RWPE1 (cell line): ENCODE measurements at regions not wholly inside any gene's neighbourhood (a gene's known extent, or its start where the extent isn't known, plus 50 kb on each side); places are given as distances from the start of the nearest gene placed in this dataset.

Source experiments
- CTCF ChIA-PET: fragments of 350-600 bp; sonication (Branson Sonifier 250); formaldehyde crosslinking; extraction: SDS; loops from one replicate; lab custom pipeline; 2021; lab: Yijun Ruan, JAX
- POLR2A ChIA-PET: fragments of 400-600 bp; formaldehyde crosslinking; extraction: SDS; loops from one replicate; lab custom pipeline; 2020; ENCODE audit warnings: antibody characterized with exemption; ENCODE audit not compliant: low non-redundant PET; lab: Yijun Ruan, JAX
- DNase-seq: peaks from one replicate; pipeline ENCODE4 v3.0.0; 2012; ENCODE audit warnings: low spot score
- H3K27ac ChIP-seq: fragments of 450-650 bp; 2 replicates; pipeline ENCODE4 v1.5.1; 2017
- TF ChIP-seq, protein P1 (sequence below): fragments of 450-650 bp; conservative IDR thresholded peaks from 2 replicates; pipeline ENCODE4 v1.5.1; 2017; ENCODE audit warnings: low read depth, mild to moderate bottlenecking

DNA sequence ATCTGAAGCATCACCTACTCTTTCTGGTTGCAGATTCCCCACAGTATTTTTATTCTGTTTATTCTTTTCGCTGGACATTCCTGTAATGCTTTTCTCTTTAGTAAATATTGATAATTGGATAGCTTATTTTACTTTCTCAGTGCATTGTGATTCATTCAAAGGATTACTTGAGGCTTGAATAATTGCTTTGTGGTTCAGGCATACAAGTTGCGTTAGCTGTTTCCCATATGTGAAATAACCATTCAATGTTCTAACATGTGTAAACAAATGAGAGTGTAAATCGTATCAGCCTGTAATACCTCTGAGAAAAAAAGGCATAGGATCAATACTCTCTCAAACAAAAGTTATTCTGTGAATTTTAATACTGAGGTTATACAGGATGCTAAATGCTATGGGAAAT lies 1004.2 kb upstream of the SEL1L start:
- TF ChIP-seq, protein P1, sequence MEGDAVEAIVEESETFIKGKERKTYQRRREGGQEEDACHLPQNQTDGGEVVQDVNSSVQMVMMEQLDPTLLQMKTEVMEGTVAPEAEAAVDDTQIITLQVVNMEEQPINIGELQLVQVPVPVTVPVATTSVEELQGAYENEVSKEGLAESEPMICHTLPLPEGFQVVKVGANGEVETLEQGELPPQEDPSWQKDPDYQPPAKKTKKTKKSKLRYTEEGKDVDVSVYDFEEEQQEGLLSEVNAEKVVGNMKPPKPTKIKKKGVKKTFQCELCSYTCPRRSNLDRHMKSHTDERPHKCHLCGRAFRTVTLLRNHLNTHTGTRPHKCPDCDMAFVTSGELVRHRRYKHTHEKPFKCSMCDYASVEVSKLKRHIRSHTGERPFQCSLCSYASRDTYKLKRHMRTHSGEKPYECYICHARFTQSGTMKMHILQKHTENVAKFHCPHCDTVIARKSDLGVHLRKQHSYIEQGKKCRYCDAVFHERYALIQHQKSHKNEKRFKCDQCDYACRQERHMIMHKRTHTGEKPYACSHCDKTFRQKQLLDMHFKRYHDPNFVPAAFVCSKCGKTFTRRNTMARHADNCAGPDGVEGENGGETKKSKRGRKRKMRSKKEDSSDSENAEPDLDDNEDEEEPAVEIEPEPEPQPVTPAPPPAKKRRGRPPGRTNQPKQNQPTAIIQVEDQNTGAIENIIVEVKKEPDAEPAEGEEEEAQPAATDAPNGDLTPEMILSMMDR = no peak
- no peak overlapping the region for H3K27ac ChIP-seq
- CTCF ChIA-PET = no interaction called here
- DNase-seq = no peak
- POLR2A ChIA-PET = no interaction called here

DNA sequence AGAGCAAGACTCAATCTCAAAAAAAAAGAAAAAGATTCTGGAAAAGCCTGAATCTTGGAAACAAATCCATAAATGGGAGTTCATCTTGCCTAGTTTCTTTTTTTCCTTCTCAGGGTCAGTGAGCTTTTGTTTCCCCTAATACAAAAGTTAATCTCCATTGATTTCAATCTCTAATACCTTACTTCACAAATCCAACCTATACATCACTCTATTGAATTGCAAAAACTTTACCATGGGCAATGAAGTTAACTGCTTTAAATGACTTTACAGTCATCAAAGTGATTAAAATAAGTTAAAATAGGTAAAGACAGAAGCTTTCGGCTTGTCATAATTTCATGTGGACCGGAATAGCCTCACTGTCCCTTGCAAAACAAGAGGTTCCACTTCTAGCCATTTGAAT lies 1012.7 kb upstream of the SEL1L start:
- no peak overlapping the region for H3K27ac ChIP-seq
- POLR2A ChIA-PET = no interaction called here
- CTCF ChIA-PET = interaction anchor here (0.6 kb wide), 1 partner anchor 49 kb away, joined by 3 read pairs; no protein-coding TSS in a partner anchor
- TF ChIP-seq, protein P1 = no peak
- DNase-seq = no peak

DNA sequence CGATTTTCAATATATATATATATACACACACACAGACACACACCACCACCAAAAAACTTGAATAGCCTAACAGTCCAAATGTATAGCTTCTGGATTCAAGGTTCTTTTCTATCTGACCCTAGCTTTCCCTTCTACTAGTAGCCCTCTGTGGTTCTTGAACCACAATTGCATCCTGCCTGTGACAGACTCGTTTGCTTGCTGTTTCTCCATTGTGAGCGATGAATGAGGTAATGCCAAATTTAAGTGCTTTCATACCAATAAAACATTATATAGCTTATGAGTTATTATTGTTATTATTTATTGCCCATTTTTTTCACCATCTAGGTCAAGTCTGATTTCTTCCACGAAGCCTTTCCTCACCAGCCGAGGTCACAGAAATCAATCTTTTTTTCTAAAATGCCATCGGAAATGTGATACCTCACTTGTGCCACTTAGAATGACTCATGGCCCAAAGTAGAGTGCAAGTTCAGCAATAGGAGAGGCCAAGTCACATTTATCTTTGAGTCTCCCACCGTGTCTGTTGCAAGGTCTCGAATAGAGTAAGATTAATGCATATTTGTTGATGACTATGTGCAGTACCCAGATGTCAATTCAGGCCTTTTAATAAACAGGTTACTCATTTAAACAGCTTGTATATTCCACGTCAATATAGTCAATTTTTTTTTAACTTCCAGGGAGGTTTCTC lies 1015.8 kb upstream of the SEL1L start:
- H3K27ac ChIP-seq = no peak overlapping the region
- TF ChIP-seq, protein P1 = no peak
- ChIA-PET POLR2A (no interaction called here), CTCF (interaction anchor here (0.6 kb wide), 1 partner anchor 136 kb away, joined by 3 read pairs; no protein-coding TSS in a partner anchor)
- DNase-seq = no peak

DNA sequence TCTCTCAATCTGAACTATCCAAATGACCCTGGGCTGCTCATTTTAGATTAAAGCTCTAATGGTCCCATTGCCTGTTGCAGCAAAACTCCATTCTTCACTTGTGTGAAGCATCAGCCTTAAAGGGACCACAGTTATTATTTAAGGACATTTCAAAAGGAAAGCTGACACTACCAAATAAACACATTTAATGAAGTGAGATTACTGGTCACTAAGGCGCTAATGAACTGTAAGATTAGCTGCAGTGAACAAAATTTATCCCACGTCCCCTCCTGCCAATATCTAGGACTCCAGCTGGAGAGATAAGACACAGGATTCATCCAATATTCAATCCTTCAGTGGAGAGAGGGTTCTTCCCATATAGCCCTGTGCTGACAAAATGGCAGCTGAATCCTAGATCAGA lies 1029.2 kb upstream of the SEL1L start:
- no peak for DNase-seq
- TF ChIP-seq, protein P1 = no peak
- CTCF ChIA-PET = no interaction called here
- POLR2A ChIA-PET = no interaction called here
- no peak overlapping the region for H3K27ac ChIP-seq

DNA sequence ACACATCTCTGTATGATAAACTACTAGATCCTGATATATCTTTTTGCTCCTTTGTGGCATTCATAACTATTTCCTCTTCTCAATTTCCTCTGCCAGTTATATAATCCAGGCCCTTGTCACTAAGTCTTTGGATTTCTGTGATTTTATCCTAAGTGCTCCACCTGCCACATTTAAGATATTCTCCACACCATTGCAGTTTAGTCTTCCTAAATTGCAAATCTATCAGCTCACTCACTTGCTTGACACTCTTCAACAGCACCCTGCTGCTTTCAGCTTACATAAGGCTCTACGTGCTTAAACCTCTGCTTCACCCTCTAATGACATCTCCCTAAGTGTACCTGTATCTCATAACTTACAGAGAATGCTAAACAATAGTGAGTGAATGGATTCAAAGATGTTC lies 1032.2 kb upstream of the SEL1L start:
- no peak overlapping the region for H3K27ac ChIP-seq
- CTCF ChIA-PET = no interaction called here
- no peak for DNase-seq
- TF ChIP-seq, protein P1 = no peak
- POLR2A ChIA-PET = no interaction called here

DNA sequence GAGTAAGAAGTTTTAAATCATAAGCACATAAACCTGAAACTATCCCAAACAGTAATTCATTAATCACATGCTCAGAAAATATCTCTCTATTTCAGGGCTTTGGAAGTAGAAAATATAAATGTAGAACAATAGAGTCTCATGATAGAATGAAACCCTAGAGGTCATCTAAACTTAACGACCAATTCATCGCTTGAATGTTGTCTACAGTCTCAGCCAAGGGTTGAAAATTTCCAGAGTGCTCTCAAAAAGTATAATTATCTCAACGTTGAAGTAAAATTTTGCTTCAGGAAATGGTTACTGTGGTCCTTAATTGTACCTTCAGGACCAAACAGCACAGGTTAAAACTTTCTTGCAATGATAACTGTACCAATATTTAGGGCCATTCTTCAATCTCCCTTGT lies 1053.6 kb upstream of the SEL1L start:
- DNase-seq = no peak
- H3K27ac ChIP-seq = no peak overlapping the region
- TF ChIP-seq, protein P1 = no peak
- CTCF ChIA-PET = no interaction called here
- POLR2A ChIA-PET = no interaction called here
